ENCODE measurements at regions not wholly inside any gene's neighbourhood (a gene's known extent, or its start where the extent isn't known, plus 50 kb on each side); places are given as distances from the start of the nearest gene placed in this dataset.

DNA sequence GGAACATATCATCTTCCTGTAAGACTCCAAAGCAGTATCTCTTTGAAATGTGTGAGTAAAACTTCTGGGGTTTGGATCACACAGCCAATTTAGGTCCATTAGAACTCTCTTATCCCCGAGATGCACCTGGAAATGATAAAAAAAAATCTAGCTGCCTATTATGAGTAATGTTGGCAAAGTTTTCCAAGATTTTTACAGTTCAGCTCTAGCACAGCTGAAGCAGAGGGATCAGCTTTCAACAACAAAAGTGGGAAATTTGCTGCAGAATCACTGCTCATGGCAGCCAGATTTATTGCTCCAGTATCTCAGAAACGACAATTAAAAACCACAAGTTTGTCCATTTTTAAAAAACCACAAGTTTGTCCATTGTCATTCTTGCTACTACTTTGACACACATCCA lies 292.2 kb downstream of the IRX2 start:
- no peak overlapping the region for H3K4me3 ChIP-seq
- H3K4me1 ChIP-seq (replicated peaks in 1 of 2), result peaks cover 0 to 42% of the 10 kb centered on the region in 2 donors
- in situ Hi-C loops (cut with MboI; ENCODE audit: low pct_unique_long_range_greater_than_20kb in 2 of 9, low sequenced_read_pairs in 9 of 9, unreplicated experiment in 9 of 9), result no loop called here
- no peak overlapping the region for H3K27ac ChIP-seq
- 0 to 67% (median 7%) methylated on average over 1 to 2 of the region's 2 CpGs; no CpG with 5 or more reads in 5 of the 10 experiments for WGBS, 10 experiments
- ATAC-seq (replicated peaks in 6 of 8), result peak in 1 of 8 experiments; percentile 17

DNA sequence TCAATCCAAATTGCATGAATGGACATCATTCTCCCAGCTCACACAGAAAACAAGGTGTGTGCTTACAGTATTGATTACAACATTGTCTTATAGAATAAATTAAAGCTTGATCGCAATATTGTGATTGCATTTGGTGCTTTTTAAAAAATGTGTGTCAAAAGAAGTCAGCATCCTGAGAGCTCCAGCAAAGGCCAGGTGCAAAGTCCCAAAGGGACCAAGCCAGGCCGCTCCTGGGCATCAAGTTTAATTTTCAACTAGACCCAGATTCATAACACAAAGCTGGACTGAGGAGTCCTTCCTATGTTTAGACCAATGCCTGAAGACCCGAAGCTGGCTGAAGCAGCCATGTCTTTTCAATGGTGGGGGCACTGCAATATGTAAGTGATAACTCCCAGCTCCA lies 295.6 kb downstream of the IRX2 start:
- Histone ChIP-seq H3K4me3 (no peak overlapping the region), H3K27ac (no peak overlapping the region), H3K4me1 (replicated peaks in 1 of 2) (peaks cover 0 to 39% of the 10 kb centered on the region in 2 donors)
- in situ Hi-C loops (cut with MboI; ENCODE audit: low pct_unique_long_range_greater_than_20kb in 2 of 9, low sequenced_read_pairs in 9 of 9, unreplicated experiment in 9 of 9), result no loop called here
- no peak for ATAC-seq (replicated peaks in 6 of 8)
- 39 to 100% (median 60%) methylated on average over 1 to 3 of the region's 3 CpGs; no CpG with 5 or more reads in 1 of the 10 experiments for WGBS, 10 experiments

DNA sequence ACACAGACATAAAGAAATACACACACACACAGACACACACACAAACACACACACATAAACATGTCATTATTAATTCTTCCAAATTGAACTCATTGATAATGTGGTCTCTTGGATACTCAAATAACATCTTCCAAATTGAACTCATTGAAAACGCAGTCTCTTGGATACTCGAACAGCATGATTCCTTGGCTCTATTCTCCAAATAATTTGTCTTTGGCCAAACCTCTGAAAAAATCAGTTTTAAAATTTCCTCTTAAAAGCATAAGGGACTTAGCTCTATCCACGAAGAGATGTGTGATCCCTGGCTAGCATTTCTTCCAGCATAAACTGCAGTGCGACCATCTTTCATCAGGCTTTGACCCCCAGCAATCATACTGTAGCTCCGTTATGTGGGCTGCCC lies 296.6 kb downstream of the IRX2 start:
- Histone ChIP-seq H3K4me1 (replicated peaks in 1 of 2) (peaks cover 0 to 39% of the 10 kb centered on the region in 2 donors), H3K27ac (no peak overlapping the region), H3K4me3 (no peak overlapping the region)
- in situ Hi-C loops (cut with MboI; ENCODE audit: low pct_unique_long_range_greater_than_20kb in 2 of 9, low sequenced_read_pairs in 9 of 9, unreplicated experiment in 9 of 9), result no loop called here
- no peak for ATAC-seq (replicated peaks in 6 of 8)
- WGBS, 10 experiments, result 29 to 92% (median 71%) methylated on average over 1 to 5 of the region's 5 CpGs; no CpG with 5 or more reads in 3 of the 10 experiments

DNA sequence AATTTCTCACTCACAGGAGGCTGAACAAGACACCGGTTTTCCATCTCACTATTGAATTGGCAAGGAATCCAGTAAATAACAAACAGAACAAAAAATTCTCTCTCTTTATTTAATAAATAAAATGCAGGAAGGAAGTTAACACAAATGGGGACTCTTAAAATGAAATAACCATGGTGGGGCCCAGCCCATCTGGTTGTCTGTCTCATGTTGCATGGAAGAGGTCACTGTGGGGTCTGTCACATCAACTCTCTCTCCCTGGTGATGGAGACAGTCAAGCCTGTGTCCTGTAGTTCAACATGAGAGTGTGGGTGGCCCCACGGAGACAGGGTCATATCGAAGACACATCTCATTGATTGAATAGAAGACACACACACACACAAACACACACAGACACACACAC lies 297.7 kb downstream of the IRX2 start:
- peak in 1 of 8 experiments; percentile 28 for ATAC-seq (replicated peaks in 6 of 8)
- peaks cover 0 to 28% of the 10 kb centered on the region in 2 donors for H3K4me1 ChIP-seq (replicated peaks in 1 of 2)
- H3K4me3 ChIP-seq, result no peak overlapping the region
- 0 to 100% (median 43%) methylated on average over 1 to 3 of the region's 3 CpGs; no CpG with 5 or more reads in 3 of the 10 experiments for WGBS, 10 experiments
- in situ Hi-C loops (cut with MboI; ENCODE audit: low pct_unique_long_range_greater_than_20kb in 2 of 9, low sequenced_read_pairs in 9 of 9, unreplicated experiment in 9 of 9), result no loop called here
- no peak overlapping the region for H3K27ac ChIP-seq

DNA sequence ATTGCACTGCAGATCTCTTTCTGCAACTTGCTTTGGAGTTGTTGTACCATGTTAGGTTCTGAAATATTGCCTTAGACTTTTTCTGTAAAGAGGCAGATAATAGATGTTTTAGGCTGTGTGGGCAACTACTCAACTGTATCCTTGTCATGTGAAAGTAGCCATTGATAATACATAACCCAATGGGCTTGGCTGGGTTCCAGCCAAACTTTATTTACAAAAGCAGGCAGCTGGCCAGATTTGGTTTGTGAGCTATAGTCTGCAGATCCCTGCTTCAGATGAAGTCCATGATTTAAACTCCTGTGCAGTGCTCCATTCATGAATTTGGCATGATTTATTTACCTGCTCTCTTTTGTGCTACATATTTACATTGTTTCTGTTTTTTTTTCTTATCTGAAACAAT lies 300.4 kb downstream of the IRX2 start:
- Histone ChIP-seq H3K27ac (no peak overlapping the region), H3K4me3 (no peak overlapping the region), H3K4me1 (replicated peaks in 1 of 2) (peaks cover 0 to 10% of the 10 kb centered on the region in 2 donors)
- in situ Hi-C loops (cut with MboI; ENCODE audit: low pct_unique_long_range_greater_than_20kb in 2 of 9, low sequenced_read_pairs in 9 of 9, unreplicated experiment in 9 of 9), result no loop called here
- no peak for ATAC-seq (replicated peaks in 6 of 8)

DNA sequence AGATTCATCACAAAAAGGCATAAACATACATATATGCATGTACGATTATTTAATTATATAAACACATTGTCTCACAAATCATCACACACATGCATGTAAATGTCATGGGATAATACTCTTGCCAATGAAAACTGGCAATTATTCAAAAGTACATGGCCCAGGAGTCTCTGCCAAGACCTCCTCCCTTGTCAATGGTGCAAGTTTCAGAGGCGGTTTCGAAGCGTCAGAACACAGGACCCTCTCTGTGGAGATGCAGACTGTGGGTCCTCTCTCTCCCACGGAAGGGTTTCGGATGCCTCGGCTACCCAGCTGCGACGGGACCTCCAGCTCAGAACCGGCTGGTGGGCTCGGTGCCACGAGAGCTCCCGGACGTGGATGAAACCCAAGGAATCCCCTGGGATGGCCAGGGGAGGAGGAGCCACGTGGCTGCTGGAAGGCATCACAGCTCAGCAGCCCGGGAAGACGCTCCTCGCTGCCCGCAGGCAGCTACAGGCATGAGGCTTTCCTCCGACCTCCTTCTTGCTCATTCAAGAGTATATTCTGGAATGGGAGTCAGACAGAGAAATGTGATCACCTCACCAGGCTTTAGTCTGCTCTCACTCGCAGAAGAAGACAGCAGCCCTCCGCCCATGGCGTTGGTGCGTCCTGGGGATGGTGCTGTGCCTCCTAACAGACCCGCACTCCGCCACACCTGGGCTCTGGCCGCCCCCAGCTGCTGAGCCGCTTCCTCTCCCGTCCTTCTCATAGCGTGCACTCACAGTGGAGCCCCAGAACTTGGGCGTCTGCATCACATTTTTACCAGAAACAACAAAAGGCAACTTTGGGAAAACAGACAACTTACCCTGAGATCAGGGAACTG lies 308.8 kb downstream of the IRX2 start:
- H3K4me1 ChIP-seq (replicated peaks in 1 of 2), result peaks cover 0 to 8% of the 10 kb centered on the region in 2 donors
- in situ Hi-C loops (cut with MboI; ENCODE audit: low pct_unique_long_range_greater_than_20kb in 2 of 9, low sequenced_read_pairs in 9 of 9, unreplicated experiment in 9 of 9), result no loop called here
- H3K4me3 ChIP-seq, result no peak overlapping the region
- H3K27ac ChIP-seq, result no peak overlapping the region
- 0 to 100% (median 60%) methylated on average over 1 to 23 of the region's 31 CpGs for WGBS, 10 experiments
- no peak for ATAC-seq (replicated peaks in 6 of 8)

DNA sequence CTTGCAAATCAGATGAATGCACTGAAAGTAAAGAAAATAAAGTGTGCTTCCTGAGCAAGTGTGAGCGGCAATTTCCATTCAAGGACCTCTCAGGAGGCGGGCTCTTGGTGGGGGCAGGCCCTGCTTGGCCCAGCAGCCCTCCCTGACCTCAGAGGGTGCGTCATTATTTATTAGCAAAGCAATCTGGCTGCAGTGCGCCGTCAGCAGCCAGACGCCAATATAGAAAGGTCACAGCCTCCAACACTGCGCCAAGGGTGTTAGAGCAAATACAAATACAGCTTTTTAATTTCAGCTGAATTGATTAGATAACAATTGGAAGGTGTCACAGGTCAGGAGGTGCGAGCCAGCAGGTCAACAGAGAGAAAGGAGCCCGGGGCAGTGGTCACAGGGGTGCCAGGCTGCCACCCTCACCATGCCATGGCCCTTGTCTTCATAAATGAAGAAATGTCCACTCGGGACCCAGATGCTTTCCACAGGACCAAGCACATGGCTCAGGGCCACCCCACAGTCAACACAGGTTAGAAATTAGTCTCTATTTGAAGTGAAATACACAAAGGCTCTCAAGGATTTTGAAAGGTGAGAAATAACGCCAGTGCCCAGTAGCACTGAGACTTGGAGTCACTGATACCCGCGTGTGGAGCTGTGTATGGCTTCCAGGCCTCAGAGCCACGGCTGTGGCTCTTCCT lies 309.8 kb downstream of the IRX2 start:
- ATAC-seq (replicated peaks in 6 of 8), result peak in 3 of 8 experiments; percentile 67 to 79 (median 77)
- peaks cover 0 to 8% of the 10 kb centered on the region in 2 donors for H3K4me1 ChIP-seq (replicated peaks in 1 of 2)
- 24 to 72% (median 38%) methylated on average over 2 to 12 of the region's 14 CpGs; no CpG with 5 or more reads in 1 of the 10 experiments for WGBS, 10 experiments
- in situ Hi-C loops (cut with MboI; ENCODE audit: low pct_unique_long_range_greater_than_20kb in 2 of 9, low sequenced_read_pairs in 9 of 9, unreplicated experiment in 9 of 9), result no loop called here
- H3K27ac ChIP-seq, result no peak overlapping the region
- H3K4me3 ChIP-seq, result no peak overlapping the region

DNA sequence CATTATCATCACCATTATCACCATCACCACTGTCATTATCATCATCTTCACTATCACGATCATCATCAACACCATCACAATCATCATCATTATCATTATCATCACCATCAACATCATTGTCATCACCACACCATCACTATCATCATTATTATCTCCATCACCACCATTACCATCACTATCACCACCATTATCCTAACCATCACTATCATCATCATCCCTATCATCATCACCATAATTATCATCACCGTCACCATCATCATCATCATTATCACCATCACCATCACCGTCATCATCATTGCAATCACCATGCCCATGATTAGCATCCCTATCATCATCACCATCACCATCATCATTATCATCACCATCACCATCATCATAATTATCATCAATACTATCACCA lies 311.9 kb downstream of the IRX2 start:
- H3K4me1 ChIP-seq (replicated peaks in 1 of 2), result peaks cover 0 to 8% of the 10 kb centered on the region in 2 donors
- in situ Hi-C loops (cut with MboI; ENCODE audit: low pct_unique_long_range_greater_than_20kb in 2 of 9, low sequenced_read_pairs in 9 of 9, unreplicated experiment in 9 of 9), result no loop called here
- no peak for ATAC-seq (replicated peaks in 6 of 8)
- WGBS, 10 experiments, result 0 to 100% (median 78%) methylated on average over 2 to 3 of the region's 3 CpGs
- H3K27ac ChIP-seq, result no peak overlapping the region
- H3K4me3 ChIP-seq, result no peak overlapping the region

DNA sequence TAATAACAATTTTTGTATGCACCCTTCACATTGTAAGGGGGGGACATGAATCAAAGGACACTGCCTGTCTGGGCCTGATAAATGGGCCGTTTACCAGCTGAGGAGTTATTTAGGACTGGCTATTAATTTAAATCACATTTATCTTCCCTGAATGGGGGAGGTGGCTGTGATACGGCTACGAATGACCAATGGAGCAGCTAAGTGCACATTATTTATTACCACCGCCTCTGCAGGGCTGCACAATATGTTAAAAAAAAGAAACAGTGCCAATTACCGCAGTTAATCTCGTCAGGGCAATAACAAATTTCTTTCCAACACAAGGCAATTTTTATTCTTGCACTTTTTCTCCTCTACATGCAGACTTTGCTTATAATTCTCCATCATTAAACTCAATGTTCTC lies 318.4 kb downstream of the IRX2 start:
- H3K4me1 ChIP-seq (replicated peaks in 1 of 2), result peaks cover 0 to 20% of the 10 kb centered on the region in 2 donors
- H3K27ac ChIP-seq, result no peak overlapping the region
- in situ Hi-C loops (cut with MboI; ENCODE audit: low pct_unique_long_range_greater_than_20kb in 2 of 9, low sequenced_read_pairs in 9 of 9, unreplicated experiment in 9 of 9), result no loop called here
- no peak overlapping the region for H3K4me3 ChIP-seq
- peak in 4 of 8 experiments; percentile 81 to 98 (median 97) for ATAC-seq (replicated peaks in 6 of 8)
- 0 to 43% (median 13%) methylated on average over 1 to 5 of the region's 6 CpGs; no CpG with 5 or more reads in 1 of the 10 experiments for WGBS, 10 experiments

DNA sequence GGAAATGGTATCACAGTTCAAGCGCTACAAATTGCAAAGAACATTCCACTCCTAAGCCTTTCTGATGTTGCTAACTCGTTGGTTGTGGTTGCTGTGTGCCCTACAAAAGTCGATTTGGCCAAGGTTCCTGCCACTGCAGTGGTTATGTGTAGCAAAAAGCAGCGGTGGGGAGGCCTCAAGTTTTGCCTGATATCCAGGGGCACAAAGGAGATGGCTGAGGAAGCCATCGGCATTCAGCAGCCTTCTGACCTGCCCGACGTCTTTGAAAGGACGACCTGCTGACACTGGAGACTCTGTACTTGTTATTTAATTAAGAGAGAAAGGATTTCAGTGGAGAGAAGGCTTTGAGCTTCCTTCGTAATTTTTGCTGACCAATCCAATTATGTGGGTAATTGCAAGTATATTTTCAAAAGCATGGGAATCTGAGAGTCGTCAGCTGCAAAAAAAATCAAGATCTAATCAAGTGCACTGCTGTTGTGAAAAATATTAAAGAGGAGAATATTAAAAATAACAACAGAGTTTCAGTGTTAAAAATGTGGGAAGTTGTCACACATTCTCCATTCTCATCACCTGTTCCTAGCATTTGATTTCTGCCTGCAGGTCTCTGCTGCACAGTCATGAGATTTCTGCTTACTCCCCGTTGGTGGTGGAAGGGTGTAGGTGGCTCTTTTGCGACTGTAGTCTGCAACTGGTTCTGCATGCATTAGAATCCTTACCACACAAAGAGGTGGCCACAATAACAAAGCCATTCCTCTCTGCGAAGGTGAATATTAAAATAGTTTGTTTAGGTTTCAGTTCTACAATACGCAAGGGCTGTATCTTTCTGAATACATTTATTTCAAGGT lies 319.2 kb downstream of the IRX2 start:
- ATAC-seq (replicated peaks in 6 of 8), result peak in 3 of 8 experiments; percentile 20 to 33 (median 29)
- in situ Hi-C loops (cut with MboI; ENCODE audit: low pct_unique_long_range_greater_than_20kb in 2 of 9, low sequenced_read_pairs in 9 of 9, unreplicated experiment in 9 of 9), result no loop called here
- H3K27ac ChIP-seq, result no peak overlapping the region
- H3K4me1 ChIP-seq (replicated peaks in 1 of 2), result peaks cover 0 to 20% of the 10 kb centered on the region in 2 donors
- no peak overlapping the region for H3K4me3 ChIP-seq
- 24 to 60% (median 34%) methylated on average over 1 to 13 of the region's 14 CpGs for WGBS, 10 experiments

DNA sequence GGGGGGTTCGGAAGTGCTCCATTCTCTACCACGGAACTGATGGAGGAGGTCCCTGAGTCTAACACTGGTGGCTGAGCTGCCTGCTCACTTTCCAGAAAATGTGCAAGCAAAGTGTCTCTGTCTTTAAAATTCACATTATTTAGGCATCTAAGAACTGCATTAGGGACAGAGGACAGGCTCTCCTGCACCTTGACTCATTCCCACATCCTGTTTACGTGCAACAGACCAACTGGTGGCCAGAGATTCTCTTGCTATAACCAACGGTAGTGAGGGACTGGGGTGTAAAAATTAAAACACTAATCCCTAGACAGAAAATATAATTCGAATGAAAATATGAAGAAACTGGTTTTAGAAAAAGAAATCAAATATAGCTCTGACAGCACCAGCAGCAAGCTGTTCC lies 320.9 kb downstream of the IRX2 start:
- 0 to 100% (median 61%) methylated on average over 1 to 5 of the region's 5 CpGs for WGBS, 10 experiments
- in situ Hi-C loops (cut with MboI; ENCODE audit: low pct_unique_long_range_greater_than_20kb in 2 of 9, low sequenced_read_pairs in 9 of 9, unreplicated experiment in 9 of 9), result no loop called here

DNA sequence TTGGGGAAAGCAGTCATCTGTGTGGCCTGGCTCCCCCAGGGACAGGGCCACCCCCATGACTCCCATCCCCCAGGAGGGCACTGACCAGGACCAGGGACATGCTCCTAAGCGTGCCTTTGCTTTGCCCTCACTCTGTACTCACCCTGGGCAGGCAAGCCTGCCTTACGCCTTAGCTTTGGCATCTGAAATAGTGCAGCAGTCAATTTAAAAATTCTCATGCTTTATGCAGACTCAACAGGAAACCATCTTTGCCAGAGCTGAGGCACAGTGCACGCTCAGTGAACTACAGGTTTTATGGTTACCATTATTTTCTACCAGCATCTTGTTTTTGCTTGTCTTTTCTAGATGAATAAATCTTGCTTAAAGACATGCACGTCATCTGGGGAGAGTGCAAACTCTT lies 323.5 kb downstream of the IRX2 start:
- Histone ChIP-seq H3K4me3 (no peak overlapping the region), H3K27ac (no peak overlapping the region), H3K4me1 (replicated peaks in 1 of 2) (peaks cover 0 to 12% of the 10 kb centered on the region in 2 donors)
- in situ Hi-C loops (cut with MboI; ENCODE audit: low pct_unique_long_range_greater_than_20kb in 2 of 9, low sequenced_read_pairs in 9 of 9, unreplicated experiment in 9 of 9), result no loop called here
- peak in 2 of 8 experiments; percentile 67 to 79 for ATAC-seq (replicated peaks in 6 of 8)
- 0 to 100% (median 70%) methylated on average over 1 to 3 of the region's 4 CpGs; no CpG with 5 or more reads in 3 of the 10 experiments for WGBS, 10 experiments

More for the DNA sequence above, 320.9 kb downstream of the IRX2 start:
- no peak overlapping the region for H3K4me3 ChIP-seq
- ATAC-seq (replicated peaks in 6 of 8), result no peak
- H3K27ac ChIP-seq, result no peak overlapping the region
- peaks cover 0 to 20% of the 10 kb centered on the region in 2 donors for H3K4me1 ChIP-seq (replicated peaks in 1 of 2)

DNA sequence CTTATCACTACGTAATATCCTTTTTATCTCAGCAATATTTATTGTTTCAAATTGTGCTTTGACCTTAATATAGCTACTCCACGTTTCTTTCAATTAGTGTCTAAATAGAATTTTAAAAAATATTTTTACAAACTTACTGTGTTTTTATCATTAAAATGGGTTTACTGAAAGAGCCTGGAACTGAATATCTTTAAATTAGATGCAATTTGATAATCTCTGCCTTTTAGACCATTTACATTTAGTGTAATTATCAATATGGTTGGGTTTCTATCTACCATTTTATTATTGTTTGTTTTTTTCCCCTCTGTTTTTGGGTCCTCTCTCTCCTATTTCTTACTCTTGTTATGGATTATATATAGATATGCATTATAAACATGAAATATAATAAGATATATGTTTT lies 327.8 kb downstream of the IRX2 start:
- 0 to 100% (median 46%) methylated on average over 1 to 2 of the region's 2 CpGs for WGBS, 10 experiments
- Histone ChIP-seq H3K4me3 (no peak overlapping the region), H3K27ac (no peak overlapping the region), H3K4me1 (replicated peaks in 1 of 2) (no peaks in the 10 kb centered on the region)
- no peak for ATAC-seq (replicated peaks in 6 of 8)
- in situ Hi-C loops (cut with MboI; ENCODE audit: low pct_unique_long_range_greater_than_20kb in 2 of 9, low sequenced_read_pairs in 9 of 9, unreplicated experiment in 9 of 9), result no loop called here

All from motor neuron (in vitro differentiated cells).